Activated B cell treated with CpG ODN at 0.5 μM for 24 hours (primary cell): ENCODE measurements at regions not wholly inside any gene's neighbourhood (a gene's known extent, or its start where the extent isn't known, plus 50 kb on each side); places are given as distances from the start of the nearest gene placed in this dataset.

Experiments
- ATAC-seq: fragments of 200-7000 bp; cut with Tn5 transposase; one replicate; pipeline ENCODE4 v1.10.0; 2021; ENCODE audit warnings: low read depth, mild to moderate bottlenecking, moderate library complexity
- CTCF ChIA-PET: fragments of 350-600 bp; sonication (Branson Sonifier 250); formaldehyde crosslinking; loops from one replicate; lab custom pipeline; 2021; ENCODE audit warnings: antibody characterized with exemption; lab: Charles Lee
- POLR2A ChIA-PET: fragments of 350-600 bp; sonication (Branson Sonifier 250); formaldehyde crosslinking; loops from one replicate; lab custom pipeline; 2021; ENCODE audit warnings: antibody characterized with exemption; lab: Charles Lee
- DNase-seq: peaks from one replicate; pipeline ENCODE4 v3.0.0; 2022
- H3K27ac Mint-ChIP-seq: one replicate; pipeline ENCODE4 v1.8.0; 2020; ENCODE audit warnings: mixed read lengths
- H3K27me3 Mint-ChIP-seq: one replicate; pipeline ENCODE4 v1.8.0; 2021; ENCODE audit warnings: mixed read lengths
- H3K36me3 Mint-ChIP-seq: one replicate; pipeline ENCODE4 v1.8.0; 2021; ENCODE audit warnings: low read depth, mixed read lengths
- H3K4me1 Mint-ChIP-seq: one replicate; pipeline ENCODE4 v1.8.0; 2021; ENCODE audit warnings: mixed read lengths
- H3K4me3 Mint-ChIP-seq: one replicate; pipeline ENCODE4 v1.8.0; 2020; ENCODE audit warnings: mild to moderate bottlenecking, mixed read lengths
- H3K9me3 Mint-ChIP-seq: one replicate; pipeline ENCODE4 v1.8.0; 2020; ENCODE audit warnings: mixed read lengths
- intact Hi-C: fragments of 100-400 bp; cut with micrococcal nuclease; formaldehyde crosslinking; loops from one replicate; pipeline ENCODE4 v1.15.1; 2024
- TF ChIP-seq, protein P1 (sequence below): fragments of 200-600 bp; IDR thresholded peaks from one replicate; pipeline ENCODE4 v1.8.0; 2022; ENCODE audit warnings: antibody characterized with exemption, mild to moderate bottlenecking

DNA sequence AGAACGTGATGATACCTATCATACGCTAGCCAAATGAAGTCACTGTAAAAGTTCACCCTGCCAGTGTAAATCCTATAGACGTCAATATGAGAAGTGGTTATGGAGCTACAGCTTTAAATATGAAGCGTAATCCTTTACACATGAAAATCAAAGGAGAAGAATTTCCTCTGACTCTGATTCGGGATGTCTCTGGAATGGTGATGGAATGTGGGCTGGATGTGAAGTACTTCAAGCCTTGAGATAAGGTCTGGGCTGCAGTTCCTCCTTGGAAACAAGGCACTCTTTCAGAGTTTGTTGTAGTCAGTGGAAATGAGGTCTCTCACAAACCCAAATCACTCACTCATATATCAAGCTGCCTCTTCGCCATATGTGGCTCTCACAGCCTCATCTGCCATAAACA lies 53.1 kb upstream of the NAP1L1 start:
- DNase-seq (no peak), ATAC-seq (no peak)
- intact Hi-C loops: no loop called here
- Mint-ChIP-seq H3K4me1 (no peaks in the 10 kb centered on the region), H3K9me3 (no peaks in the 10 kb centered on the region), H3K4me3 (no peak overlapping the region), H3K36me3 (no peaks in the 10 kb centered on the region), H3K27ac (no peak overlapping the region), H3K27me3 (no peaks in the 10 kb centered on the region)
- TF ChIP-seq, protein P1, sequence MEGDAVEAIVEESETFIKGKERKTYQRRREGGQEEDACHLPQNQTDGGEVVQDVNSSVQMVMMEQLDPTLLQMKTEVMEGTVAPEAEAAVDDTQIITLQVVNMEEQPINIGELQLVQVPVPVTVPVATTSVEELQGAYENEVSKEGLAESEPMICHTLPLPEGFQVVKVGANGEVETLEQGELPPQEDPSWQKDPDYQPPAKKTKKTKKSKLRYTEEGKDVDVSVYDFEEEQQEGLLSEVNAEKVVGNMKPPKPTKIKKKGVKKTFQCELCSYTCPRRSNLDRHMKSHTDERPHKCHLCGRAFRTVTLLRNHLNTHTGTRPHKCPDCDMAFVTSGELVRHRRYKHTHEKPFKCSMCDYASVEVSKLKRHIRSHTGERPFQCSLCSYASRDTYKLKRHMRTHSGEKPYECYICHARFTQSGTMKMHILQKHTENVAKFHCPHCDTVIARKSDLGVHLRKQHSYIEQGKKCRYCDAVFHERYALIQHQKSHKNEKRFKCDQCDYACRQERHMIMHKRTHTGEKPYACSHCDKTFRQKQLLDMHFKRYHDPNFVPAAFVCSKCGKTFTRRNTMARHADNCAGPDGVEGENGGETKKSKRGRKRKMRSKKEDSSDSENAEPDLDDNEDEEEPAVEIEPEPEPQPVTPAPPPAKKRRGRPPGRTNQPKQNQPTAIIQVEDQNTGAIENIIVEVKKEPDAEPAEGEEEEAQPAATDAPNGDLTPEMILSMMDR: no peak
- CTCF ChIA-PET: no interaction called here
- POLR2A ChIA-PET: no interaction called here

DNA sequence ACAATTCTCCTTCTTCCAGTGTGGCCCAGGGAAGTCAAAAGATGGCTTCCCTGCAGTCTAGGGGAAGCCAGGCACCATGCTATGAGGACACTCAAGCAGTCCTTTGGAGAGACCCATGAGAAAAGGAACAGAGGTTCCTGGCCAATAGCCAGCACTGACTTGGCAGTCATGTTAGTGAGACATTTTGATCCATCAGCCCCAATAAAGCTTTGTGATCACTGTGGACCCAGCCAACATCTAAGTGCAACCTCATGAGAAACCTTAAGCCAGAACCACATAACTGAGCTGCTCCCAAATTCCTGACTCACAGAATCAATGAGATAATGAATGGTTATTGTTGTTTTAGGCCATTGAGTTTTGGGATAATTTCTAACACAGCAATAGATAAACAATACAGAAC lies 51.0 kb upstream of the NAP1L1 start:
- Mint-ChIP-seq H3K9me3 (no peaks in the 10 kb centered on the region), H3K27ac (no peak overlapping the region), H3K4me3 (no peak overlapping the region), H3K4me1 (no peaks in the 10 kb centered on the region), H3K36me3 (no peaks in the 10 kb centered on the region), H3K27me3 (no peaks in the 10 kb centered on the region)
- ChIA-PET POLR2A (no interaction called here), CTCF (interaction anchor here (0.7 kb wide), 1 partner anchor 455 kb away, joined by 3 read pairs; no protein-coding TSS in a partner anchor)
- TF ChIP-seq, protein P1: no peak
- DNase-seq: no peak
- intact Hi-C loops: no loop called here
- ATAC-seq: no peak
